ENCODE measurements at regions not wholly inside any gene's neighbourhood (a gene's known extent, or its start where the extent isn't known, plus 50 kb on each side); places are given as distances from the start of the nearest gene placed in this dataset.

DNA sequence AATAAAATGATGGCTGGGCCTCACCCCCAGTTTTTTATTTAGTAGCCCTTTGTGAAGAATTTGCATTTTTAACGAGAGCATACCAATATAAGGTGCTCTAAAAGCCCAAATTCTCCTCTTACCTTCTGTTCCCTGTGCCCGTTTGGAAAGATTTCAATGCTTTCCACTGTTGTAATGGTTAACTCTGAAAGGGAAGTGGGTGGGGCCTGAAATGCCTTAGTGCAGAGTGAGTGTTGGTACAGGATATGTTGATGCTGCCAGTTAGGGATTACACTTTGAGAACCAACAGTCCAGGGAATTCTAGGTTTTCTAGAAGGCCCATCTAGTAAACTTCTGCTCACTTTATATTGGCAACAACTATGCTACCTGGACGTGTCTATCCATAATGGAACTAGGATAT lies 562.7 kb upstream of the NRSN1 start:
- DNase-seq (ENCODE audit: low read depth): no peak

- DNase-seq (ENCODE audit: low read depth): no peak
Measured at GRCh38 chr6:23566418-23566817, 559.6 kb upstream of the NRSN1 start.

- DNase-seq (ENCODE audit: low read depth): no peak
Measured at GRCh38 chr6:23568292-23568691, 557.7 kb upstream of the NRSN1 start.

- peak; percentile 30 for DNase-seq (ENCODE audit: low read depth)
Measured at GRCh38 chr6:23584134-23584763, 541.8 kb upstream of the NRSN1 start.

DNA sequence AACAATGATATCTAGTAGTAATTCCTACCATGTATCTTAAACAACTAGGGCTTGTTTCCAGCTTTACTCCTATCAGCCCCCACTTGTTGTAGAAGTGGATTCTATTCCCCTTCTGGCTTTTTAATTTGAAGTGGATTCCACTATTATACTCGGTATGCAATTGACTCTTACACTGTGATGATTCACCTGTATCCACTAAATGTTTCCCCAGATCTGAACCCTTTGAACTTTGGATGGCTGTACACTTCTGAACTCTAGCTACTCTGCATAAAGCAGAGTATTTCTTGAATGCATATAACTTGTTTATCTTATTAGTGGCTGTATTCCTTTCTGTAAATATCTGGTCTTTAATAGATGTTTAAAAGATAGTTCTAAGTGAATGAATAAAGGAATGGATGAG lies 538.4 kb upstream of the NRSN1 start:
- no peak for DNase-seq (ENCODE audit: low read depth)

GRCh38 chr6:23589811-23590210 lies 536.2 kb upstream of the NRSN1 start:
- DNase-seq (ENCODE audit: low read depth): no peak

- DNase-seq (ENCODE audit: low read depth): no peak
Measured at GRCh38 chr6:23590498-23591126, 535.4 kb upstream of the NRSN1 start.

DNA sequence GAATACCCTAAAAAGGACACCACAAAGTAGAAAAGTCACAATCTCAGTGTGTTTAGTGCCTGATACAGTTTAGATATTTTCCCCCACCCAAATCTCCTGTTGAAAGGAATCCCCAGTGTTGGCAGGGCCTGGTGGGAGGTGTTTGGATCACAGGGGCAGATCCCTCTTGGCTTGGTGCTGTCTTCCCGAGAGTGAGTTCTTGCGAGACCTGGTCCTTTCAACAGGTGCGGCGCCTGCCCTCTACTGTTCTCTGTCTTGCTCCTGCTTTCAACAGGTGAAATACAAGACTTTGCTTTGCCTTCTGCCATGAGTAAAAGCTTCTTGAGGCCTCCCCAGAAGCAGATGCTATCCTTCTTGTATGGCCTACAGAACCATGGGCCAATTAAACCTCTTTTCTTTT lies 534.3 kb upstream of the NRSN1 start:
- no peak for DNase-seq (ENCODE audit: low read depth)

- no peak for DNase-seq (ENCODE audit: low read depth)
Measured at GRCh38 chr6:23600118-23600517, 525.9 kb upstream of the NRSN1 start.

DNA sequence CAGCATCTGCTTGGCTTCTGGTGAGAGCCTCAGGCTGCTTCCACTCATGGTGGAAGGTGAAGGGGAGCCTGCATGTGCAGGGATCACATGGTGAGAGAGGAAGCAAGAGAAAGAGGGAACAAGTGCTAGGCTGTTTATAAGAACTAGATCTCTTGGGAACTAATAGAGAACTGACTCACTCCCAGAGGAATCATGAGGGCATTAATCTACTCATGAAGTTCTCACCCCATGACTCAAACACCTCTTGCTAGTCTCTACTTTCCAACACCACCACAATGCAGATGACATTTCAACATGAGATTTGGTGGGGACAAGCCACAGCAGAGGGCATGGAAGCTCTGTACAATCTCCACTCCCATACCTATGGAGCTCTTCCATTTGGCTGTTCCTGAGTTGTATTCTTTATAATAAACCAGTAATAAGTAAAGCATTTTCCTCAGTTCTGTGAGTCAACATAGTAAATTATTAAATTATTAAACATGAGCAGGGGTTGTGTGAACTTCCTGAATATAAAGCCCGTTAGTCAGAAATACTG lies 524.1 kb upstream of the NRSN1 start:
- no peak for DNase-seq (ENCODE audit: low read depth)

- DNase-seq (ENCODE audit: low read depth): no peak
Measured at GRCh38 chr6:23608931-23609435, 517.0 kb upstream of the NRSN1 start.

- DNase-seq (ENCODE audit: low read depth): no peak
Measured at GRCh38 chr6:23611776-23612381, 514.1 kb upstream of the NRSN1 start.

DNA sequence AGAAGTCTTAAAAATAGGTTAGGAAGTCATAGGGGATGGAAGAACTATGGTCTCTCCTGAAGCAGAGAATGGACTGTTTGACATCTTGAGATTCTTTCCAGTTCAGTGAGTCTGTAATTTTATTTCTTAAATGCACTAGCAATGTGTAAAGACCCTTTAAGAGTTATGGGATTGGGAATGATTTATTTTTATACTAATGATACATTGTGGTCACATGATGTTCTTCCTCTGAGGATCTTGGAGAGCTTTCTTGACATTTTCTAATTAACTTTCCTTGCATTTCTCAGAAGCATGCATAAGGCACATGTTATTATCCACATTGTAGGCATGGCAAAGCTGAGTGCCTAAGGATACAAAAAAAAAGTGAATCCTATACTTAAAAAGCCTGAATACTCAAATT lies 507.6 kb upstream of the NRSN1 start:
- no peak for DNase-seq (ENCODE audit: low read depth)

DNA sequence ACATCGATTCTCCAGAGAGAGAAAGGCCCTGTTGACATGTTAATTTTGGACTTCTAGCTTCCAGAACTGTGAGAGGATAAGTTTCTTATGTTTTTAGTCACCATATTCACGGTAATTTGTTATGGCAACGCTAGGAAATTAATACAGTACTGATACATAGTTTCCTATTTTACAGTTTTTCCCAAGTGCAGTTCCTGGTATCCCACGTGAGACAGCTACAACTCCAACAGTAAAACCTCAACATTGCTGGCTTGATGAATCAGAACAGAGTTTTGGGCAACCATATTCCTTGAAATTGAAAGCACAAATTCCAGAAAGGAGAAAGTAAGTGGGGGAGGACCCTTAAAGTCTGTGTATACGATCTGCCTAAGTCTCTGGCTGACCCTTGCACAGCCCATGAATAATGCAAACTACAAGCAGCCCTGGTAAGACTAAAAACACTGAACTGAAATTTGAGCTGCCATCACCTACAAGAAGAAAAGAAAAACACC lies 505.1 kb upstream of the NRSN1 start:
- DNase-seq (ENCODE audit: low read depth): peak; percentile 25

GRCh38 chr6:23630726-23631635 lies 495.0 kb upstream of the NRSN1 start:
- DNase-seq (ENCODE audit: low read depth): no peak

GRCh38 chr6:23633996-23634395 lies 492.0 kb upstream of the NRSN1 start:
- no peak for DNase-seq (ENCODE audit: low read depth)

- DNase-seq (ENCODE audit: low read depth): no peak
Measured at GRCh38 chr6:23635150-23635549, 490.9 kb upstream of the NRSN1 start.

GRCh38 chr6:23637296-23637695 lies 488.7 kb upstream of the NRSN1 start:
- no peak for DNase-seq (ENCODE audit: low read depth)

DNA sequence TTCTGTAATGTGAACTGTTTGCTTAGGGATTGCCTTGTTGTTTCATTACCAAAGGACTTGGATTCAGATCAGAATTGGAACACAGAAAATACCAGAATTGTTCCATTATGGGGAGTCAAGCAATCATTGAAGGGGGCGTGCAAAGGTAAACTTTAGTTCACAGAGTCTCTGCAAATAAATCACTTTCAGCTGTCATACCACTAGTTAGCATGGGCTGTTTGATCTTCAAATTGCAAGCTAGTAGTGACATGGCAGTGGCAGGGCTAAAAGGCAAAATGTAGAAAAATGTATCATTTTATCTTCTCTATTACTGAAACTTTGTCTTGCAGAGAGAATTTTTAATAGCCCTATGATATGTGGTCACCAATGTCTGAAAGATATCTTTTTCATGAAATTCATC lies 483.2 kb upstream of the NRSN1 start:
- DNase-seq (ENCODE audit: low read depth): no peak

- DNase-seq (ENCODE audit: low read depth): no peak
Measured at GRCh38 chr6:23647045-23647444, 479.0 kb upstream of the NRSN1 start.

DNA sequence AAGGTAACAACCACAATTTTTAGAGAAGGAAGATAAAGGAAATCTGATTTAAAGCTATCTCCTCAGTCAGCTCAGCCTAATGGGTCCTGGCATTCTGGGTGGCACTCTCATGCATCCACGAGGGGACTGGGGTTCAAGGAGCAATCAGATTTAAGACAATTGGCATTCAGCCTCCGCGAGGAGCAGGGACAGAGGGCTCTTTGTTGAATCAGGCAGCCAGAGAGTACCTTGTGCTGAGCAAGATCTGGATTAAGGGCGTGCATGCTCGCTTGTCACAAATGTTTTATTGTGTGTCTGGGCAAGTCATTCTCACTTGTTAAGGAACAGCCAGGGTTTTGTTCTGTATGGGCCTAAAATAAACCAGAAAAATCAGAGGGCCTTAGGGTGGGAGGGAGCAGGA lies 475.3 kb upstream of the NRSN1 start:
- DNase-seq (ENCODE audit: low read depth): no peak

- DNase-seq (ENCODE audit: low read depth): no peak
Measured at GRCh38 chr6:23654745-23655144, 471.3 kb upstream of the NRSN1 start.

Measured in M059J (cell line).